ENCODE measurements at regions not wholly inside any gene's neighbourhood (a gene's known extent, or its start where the extent isn't known, plus 50 kb on each side); places are given as distances from the start of the nearest gene placed in this dataset.

GRCh38 chr17:72353502-72353901 lies 232.7 kb downstream of the SOX9 start:
- ChIA-PET CTCF (no interaction called here), POLR2A (no interaction called here)
- Histone ChIP-seq H3K4me3 (ENCODE audit: low read depth, low read length) (no peak overlapping the region), H3K27ac (ENCODE audit: low read depth, low read length) (no peak overlapping the region), H3K9me3 (ENCODE audit: control insufficient read depth, insufficient read depth, low read length) (peaks cover 22% of the 10 kb centered on the region), H3K27me3 (ENCODE audit: control insufficient read depth, insufficient read depth, low read length) (no peaks in the 10 kb centered on the region)
- TF ChIP-seq CTCF (IDR thresholded peaks at IDR 0.05; ENCODE audit: low read depth, low read length), result no peak
- DNase-seq (ENCODE audit: low read depth, low spot score), result no peak

GRCh38 chr17:72354071-72354470 lies 233.3 kb downstream of the SOX9 start:
- DNase-seq (ENCODE audit: low read depth, low spot score), result no peak
- peaks cover 22% of the 10 kb centered on the region for H3K9me3 ChIP-seq (ENCODE audit: control insufficient read depth, insufficient read depth, low read length)
- no peak overlapping the region for H3K27ac ChIP-seq (ENCODE audit: low read depth, low read length)
- ChIA-PET POLR2A (no interaction called here), CTCF (no interaction called here)
- no peak overlapping the region for H3K4me3 ChIP-seq (ENCODE audit: low read depth, low read length)
- TF ChIP-seq CTCF (IDR thresholded peaks at IDR 0.05; ENCODE audit: low read depth, low read length), result no peak
- no peaks in the 10 kb centered on the region for H3K27me3 ChIP-seq (ENCODE audit: control insufficient read depth, insufficient read depth, low read length)

DNA sequence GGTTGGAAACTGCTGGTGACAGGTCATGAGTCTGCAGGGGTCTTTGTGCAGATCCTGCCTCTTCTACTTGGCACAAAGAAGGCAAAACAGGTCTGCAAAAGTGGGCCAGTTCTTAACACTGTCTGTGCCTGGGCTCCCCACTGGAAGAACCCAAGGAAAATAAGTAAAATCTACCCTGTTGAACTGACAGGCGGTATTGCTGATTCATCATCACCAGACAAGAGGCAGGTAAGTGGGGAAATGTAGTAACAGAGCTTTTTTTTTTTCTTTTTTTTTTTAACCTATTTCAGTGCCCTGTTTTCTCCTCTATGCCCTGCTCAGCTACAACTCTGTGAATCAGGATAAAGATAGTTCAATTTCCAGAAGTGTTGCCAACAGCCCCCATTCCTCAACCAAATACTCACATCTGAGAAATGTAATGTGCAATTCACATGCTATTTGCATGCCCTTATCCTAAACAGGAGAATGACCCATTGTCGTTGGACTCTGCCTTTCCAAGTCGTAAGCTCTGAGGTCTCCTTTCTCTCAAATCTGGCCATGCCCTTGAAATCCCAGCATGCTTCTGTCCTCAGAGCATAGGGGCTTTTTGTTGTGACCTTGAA lies 237.0 kb downstream of the SOX9 start:
- ChIA-PET POLR2A (interaction anchor here (0.8 kb wide), 1 partner anchor 19 kb away, joined by 4 read pairs; no protein-coding TSS in a partner anchor), CTCF (interaction anchor here (0.7 kb wide), 1 partner anchor 236 kb away, joined by 4 read pairs; no protein-coding TSS in a partner anchor)
- DNase-seq (ENCODE audit: low read depth, low spot score), result no peak
- no peak overlapping the region for H3K27ac ChIP-seq (ENCODE audit: low read depth, low read length)
- peaks cover 19% of the 10 kb centered on the region for H3K9me3 ChIP-seq (ENCODE audit: control insufficient read depth, insufficient read depth, low read length)
- TF ChIP-seq CTCF (IDR thresholded peaks at IDR 0.05; ENCODE audit: low read depth, low read length), result no peak
- H3K4me3 ChIP-seq (ENCODE audit: low read depth, low read length), result no peak overlapping the region
- no peaks in the 10 kb centered on the region for H3K27me3 ChIP-seq (ENCODE audit: control insufficient read depth, insufficient read depth, low read length)

GRCh38 chr17:72358465-72358864 lies 237.6 kb downstream of the SOX9 start:
- Histone ChIP-seq H3K27me3 (ENCODE audit: control insufficient read depth, insufficient read depth, low read length) (no peaks in the 10 kb centered on the region), H3K4me3 (ENCODE audit: low read depth, low read length) (no peak overlapping the region), H3K27ac (ENCODE audit: low read depth, low read length) (no peak overlapping the region), H3K9me3 (ENCODE audit: control insufficient read depth, insufficient read depth, low read length) (peaks cover 19% of the 10 kb centered on the region)
- CTCF ChIA-PET, result no interaction called here
- peak; percentile 66 for DNase-seq (ENCODE audit: low read depth, low spot score)
- no peak for TF ChIP-seq CTCF (IDR thresholded peaks at IDR 0.05; ENCODE audit: low read depth, low read length)
- POLR2A ChIA-PET, result interaction anchor here (0.8 kb wide), 1 partner anchor 19 kb away, joined by 4 read pairs; no protein-coding TSS in a partner anchor

GRCh38 chr17:72359274-72359673 lies 238.5 kb downstream of the SOX9 start:
- TF ChIP-seq CTCF (IDR thresholded peaks at IDR 0.05; ENCODE audit: low read depth, low read length), result no peak
- Histone ChIP-seq H3K9me3 (ENCODE audit: control insufficient read depth, insufficient read depth, low read length) (peaks cover 12% of the 10 kb centered on the region), H3K4me3 (ENCODE audit: low read depth, low read length) (no peak overlapping the region), H3K27me3 (ENCODE audit: control insufficient read depth, insufficient read depth, low read length) (no peaks in the 10 kb centered on the region), H3K27ac (ENCODE audit: low read depth, low read length) (no peak overlapping the region)
- no peak for DNase-seq (ENCODE audit: low read depth, low spot score)
- CTCF ChIA-PET, result no interaction called here
- POLR2A ChIA-PET, result no interaction called here
